ENCODE measurements at regions not wholly inside any gene's neighbourhood (a gene's known extent, or its start where the extent isn't known, plus 50 kb on each side); places are given as distances from the start of the nearest gene placed in this dataset.
A peak's percentile ranks its signal among the peaks of the same experiment; 100 is the strongest.

DNA sequence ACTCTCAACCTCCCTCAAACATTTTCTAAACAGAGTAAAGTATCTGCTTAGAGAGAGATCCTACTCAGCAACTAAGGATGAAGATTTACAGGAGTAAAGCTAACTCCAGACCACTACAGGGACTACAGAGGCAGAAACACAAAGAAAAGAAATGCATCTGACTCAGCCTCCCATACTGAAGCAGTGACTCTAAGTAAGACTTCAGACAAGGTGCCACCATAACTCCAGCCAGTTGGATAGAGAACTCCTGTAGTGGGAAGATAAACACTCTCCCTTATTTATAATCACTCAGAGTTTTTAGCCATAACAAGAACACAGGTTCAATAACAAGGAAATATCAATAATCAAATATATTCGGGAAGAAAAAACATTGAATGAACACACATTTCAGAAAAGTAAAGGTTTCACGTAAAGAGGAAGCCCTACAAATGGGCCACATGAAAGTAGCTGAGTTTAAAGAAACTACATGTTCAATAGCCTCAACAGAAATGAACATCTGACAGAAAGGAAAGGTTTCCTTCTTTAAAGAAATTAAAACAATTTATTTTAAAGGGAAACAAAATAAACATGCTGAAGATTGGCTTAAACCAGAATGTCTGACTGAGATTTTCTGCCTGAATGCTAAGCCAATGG, 519.9 kb downstream of the KCNJ3 start:
- no peak for ATAC-seq

DNA sequence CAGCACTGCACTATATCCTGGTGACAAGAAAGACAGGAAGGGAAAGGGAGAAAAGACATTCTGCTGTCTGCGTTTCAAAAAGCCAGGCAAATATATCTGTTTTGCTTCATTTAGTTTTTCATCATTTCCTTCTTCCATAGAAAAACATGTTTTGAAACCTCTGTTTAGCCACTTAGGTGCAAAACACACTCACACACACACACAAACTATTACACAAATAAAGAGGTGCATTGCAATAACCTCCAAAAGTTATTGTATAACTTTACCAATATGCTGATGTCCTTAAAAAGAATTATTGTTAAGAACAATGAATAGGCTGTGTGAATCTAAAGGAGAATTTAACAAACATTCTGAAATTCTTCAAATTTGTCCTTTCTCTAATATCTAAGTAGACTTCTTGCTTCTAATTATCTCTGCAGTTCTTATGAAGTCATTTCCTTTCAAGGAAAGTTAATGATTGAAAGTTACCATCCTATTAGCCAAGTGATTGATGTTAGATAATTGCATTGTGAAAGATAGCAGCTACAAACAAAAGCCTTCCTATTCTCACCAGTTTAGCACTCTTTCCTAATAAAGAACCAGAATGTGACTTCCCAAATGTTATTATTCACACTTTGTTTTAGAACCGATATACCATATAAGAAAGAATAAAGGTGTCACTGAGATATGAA, 516.7 kb downstream of the KCNJ3 start:
- no peak for DNase-seq (ENCODE audit: low spot score)
- peak; percentile 24 for ATAC-seq

More for the DNA sequence above, 519.9 kb downstream of the KCNJ3 start:
- no peak for DNase-seq (ENCODE audit: low spot score)

DNA sequence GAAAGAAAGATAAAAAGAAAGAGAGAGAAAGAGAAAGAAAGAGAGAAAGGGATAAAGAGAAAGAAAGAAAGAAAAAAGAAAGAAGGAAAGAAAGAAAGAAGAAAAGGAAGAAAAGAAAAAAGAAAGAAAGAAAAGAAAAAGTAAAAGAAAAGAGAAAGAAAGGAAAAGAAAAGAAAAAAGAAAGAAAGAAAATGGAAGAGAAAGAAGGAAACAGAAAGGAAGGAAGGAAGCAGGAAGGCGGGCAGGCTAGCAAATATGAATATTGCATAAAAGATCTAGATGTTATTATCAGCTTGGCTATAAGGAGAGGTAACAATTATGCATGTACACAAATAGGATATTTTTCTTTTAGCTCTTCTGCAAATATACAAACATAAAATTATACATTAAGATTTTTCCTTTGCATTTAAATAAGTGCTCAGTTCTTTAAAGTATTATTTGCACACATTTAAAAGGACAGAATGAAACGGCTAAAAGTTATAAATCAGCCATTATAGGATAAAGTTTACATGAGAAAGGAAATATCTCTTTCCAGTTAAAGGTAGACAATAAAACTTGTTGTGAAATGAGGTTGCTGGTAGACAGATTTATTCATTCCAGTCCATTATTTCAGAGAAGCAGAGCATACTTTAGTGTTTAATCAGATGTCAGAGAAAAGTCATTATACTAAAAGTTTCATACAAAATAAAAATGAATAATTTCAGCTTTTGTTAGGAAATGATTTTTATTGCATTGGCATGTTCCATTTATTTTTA, 511.4 kb downstream of the KCNJ3 start:
- ATAC-seq, result no peak

DNA sequence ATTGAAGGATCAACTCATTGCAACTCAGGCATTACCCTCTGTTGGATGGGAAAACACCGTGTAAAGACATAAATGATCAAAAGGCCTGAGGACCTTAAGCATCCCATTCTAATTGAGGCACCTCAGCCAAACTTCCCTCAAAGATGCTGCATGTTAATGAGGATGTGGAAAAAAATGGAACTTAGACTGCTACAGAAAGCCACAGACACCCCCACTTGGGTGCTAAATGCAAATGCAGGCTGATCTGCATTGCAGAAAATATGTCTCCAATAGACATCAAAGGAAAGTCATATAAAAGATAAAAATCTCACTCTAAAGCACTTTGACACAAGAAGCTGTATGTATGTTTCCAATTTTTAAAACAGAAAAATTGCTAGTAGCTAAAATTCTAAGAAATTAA, 504.7 kb downstream of the KCNJ3 start:
- ATAC-seq, result no peak
- no peak for DNase-seq (ENCODE audit: low spot score)

More for the DNA sequence above, 511.4 kb downstream of the KCNJ3 start:
- no peak for DNase-seq (ENCODE audit: low spot score)

DNA sequence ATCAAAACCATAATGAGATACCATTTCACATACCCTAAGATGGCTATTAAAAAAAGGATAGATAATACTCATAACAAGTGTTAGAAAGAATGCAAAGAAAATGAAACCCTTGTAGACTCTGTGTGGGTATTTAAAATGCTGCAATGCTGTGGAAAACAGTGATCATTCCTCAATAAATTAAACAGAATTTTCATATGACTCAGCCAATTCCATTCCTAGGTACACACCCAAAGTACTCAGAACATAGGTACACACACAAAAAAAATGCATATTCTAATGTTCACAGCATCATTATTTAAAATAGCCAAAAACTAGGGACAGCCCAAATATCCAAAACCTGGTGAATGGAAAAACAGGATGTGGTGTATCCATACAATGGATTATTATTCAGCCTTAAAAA, 502.3 kb downstream of the KCNJ3 start:
- no peak for DNase-seq (ENCODE audit: low spot score)
- ATAC-seq, result no peak

DNA sequence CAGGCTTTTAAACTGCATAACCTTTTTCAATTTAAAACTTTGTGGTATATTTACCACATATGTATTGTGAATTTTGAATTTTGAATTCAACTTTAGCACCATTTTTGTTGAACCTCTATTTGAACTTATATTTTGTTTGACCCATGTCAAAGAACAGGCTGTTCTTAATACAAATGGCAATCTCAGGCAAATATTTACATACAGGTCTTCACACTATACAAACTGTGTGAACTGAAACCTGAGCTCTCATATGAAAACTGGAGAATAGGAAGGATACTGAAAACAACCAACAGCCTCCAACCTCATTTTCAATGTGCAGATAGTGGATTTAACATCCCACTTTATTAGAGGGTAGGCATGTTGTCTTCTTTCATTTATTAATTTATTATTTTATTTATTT, 491.8 kb downstream of the KCNJ3 start:
- ATAC-seq, result no peak
- no peak for DNase-seq (ENCODE audit: low spot score)

DNA sequence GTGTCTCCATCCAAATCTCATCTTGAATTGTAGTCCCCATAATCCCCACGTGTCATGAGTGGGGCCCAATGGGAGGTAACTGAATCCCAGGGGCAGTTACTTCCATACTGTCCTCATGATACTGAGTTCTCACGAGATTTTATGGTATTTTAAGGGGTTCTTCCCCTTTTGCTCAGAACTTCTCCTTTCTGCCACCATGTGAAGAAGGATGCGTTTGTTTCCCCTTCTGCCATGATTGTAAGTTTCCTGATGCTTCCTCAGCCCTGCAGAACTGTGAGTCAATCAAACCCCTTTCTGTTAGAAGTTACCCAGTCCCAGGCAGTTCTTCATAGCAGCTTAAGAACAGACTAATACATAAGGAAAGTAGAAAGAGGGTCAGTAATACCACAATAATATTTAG, 480.4 kb downstream of the KCNJ3 start:
- ATAC-seq (no peak), DNase-seq (ENCODE audit: low spot score) (no peak)

DNA sequence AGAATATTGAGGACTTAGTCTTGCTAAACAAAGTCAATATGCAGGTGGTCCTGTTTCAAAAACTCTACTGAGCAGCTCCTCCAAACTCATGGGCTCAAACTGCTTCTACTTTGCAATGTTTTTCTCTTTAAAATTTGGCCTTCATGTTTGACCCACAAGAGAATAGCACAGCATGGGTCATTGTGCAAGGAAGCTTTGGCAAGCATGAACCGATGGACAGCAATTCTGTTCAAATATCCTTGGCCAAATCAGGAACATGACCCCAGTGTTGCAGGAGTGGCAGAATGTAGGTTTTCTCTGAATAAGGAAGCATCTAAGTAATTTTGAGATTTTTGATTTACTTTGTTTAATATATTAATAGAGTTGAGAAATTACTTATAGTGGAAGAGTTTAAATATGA, 477.9 kb downstream of the KCNJ3 start:
- DNase-seq (ENCODE audit: low spot score) (peak; percentile 52), ATAC-seq (peak; percentile 97)

DNA sequence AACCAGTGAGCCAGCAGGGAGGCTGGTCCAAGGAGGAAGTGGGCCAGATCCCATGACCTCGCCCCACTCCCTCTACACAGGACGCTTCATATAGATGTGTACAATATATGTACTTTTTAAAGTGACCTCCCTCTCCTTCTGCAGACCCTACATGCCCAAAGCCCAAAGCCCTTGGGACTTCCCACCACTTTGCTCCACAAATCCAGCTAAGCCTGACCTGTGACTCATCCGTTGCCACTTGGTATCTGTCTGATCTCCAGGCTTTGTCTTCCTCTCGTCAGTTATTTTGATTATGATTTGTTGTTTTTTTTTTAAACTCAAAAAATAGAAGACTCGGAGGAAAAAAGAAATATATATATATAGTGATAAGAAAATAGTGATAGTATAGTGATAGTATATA, 470.8 kb downstream of the KCNJ3 start:
- ATAC-seq, result no peak

DNA sequence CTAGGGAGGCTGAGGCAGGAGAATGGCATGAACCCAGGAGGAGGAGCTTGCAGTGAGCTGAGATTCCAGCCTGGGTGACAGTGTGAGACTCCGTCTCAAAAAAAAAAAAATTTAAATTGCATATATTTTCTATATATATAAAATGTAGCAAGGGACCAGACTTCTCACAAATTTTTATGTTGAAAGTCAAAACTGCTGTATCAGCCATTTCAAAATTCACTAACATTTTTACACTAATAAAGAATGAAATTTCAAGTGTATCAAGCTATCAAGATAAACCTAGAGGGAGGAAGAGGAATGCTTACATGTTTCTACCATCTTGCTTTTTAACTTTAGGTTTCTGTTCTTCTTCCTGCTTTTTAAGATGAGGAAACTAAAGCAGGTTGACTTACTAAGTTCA, 464.0 kb downstream of the KCNJ3 start:
- ATAC-seq (no peak), DNase-seq (ENCODE audit: low spot score) (no peak)

More for the DNA sequence above, 470.8 kb downstream of the KCNJ3 start:
- DNase-seq (ENCODE audit: low spot score), result no peak

DNA sequence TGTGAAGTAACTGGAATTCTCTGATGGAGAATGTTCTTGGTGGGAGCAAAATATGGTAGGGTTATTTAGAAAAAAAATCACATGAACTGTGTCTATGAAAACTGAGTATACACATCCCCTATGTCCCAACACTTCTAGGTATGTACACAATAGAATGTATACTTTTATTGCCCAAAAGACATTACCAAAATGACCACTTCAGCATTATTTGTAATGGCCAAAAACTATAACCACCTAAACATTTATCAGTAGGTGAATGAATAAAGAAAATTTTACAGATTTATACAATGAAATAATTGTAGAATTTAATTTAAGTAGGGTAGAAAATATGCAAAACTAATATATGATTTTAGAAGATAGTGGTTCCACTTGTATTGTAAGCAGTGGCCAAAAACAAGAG, 462.8 kb downstream of the KCNJ3 start:
- ATAC-seq (no peak), DNase-seq (ENCODE audit: low spot score) (no peak)

DNA sequence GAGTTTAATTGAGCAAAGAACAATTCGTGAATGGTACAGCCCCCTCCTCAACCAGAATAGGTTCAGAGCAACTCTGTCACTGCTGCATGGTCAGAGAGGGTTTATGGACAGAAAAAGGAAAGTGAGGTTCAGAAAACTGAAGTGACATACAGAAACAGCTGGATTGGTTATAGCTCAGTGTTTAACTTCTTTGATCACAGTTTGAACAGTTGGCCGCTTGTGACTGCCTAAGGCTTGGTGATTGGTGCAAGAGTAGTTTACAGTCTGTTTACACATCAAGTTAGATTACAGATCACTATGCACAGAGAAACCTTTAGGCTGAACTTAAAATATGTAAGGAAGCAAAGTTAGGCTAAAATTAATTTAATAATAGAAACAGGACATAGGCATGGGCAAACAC, 459.2 kb downstream of the KCNJ3 start:
- no peak for DNase-seq (ENCODE audit: low spot score)
- ATAC-seq, result no peak

DNA sequence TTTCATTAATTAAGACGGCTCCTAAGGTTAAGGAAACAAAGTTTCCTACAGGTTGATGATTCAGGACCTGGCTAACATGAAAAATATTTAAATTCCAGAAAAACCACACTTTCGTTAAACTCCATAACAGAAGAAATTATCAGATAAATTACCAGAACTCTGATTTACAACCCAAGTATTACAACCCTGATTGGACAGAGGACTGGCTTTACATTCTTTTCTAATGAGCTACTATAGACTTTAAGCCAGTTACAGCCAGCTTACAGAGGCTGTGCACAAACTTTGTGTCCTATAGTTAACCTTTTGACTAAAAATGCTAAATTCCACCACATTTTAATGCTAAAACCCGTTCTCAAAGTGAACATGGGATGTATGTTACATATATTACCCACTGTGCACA, 458.6 kb downstream of the KCNJ3 start:
- no peak for ATAC-seq
- no peak for DNase-seq (ENCODE audit: low spot score)

DNA sequence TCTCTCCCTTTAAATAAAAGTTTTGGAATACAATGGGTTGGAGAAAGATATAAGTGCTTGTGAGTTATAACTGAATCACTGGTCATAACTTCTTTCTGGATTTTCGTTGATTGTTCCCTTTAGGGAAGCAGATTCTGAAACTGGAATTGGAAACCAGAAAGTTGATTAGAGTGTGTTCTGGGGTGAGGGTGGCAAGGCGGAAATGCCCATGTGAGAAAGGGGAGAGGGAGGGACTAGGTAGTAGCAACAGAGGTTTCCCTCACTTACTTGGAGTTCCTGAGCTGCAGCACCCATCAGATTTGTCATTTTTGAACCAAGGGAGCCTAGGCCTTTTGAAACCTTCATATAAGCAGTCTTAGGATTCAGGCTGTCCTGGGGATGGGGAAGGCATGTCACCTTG, 453.4 kb downstream of the KCNJ3 start:
- ATAC-seq, result no peak

DNA sequence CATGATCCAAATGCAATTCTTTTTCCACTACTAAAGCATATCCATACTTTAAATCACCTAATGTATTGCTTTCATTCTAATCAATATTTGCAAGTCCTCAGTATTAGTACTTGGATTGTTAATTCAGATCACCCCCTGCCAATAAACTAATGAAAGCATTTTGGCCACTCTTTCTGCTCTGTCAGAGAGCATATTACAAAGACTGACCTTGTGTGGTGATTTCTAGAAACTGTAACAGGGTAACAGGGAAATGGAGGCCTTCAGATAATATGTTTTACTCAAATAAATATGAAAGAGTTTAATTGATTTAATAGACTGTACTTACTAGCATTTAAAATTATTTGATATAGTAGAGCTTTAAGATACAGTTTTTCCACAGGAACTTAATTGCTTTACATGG, 453.0 kb downstream of the KCNJ3 start:
- no peak for ATAC-seq
- DNase-seq (ENCODE audit: low spot score), result no peak

More for the DNA sequence above, 453.4 kb downstream of the KCNJ3 start:
- DNase-seq (ENCODE audit: low spot score), result no peak

DNA sequence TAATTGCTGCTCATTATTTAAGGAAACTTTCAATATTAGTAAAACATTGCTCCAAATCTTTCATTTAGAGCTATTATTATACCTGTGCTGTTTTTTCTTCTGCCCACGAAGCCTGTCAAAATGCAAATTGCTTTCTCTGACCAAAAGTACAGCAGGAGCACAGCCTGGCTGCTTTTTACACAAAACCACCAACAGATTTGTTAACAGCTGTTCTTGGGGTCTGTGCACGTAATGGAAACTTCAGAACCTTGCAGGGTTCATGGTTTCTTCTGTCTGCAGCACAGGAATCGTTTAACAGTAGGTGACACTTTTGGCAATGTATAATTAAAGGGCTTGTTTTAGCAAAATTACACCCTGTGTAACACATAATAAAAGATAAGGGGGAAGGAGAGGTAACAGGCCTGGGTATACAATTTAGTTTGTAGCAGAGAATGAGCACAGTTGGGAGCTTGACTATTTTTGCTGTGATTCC, 447.3 kb downstream of the KCNJ3 start:
- no peak for DNase-seq (ENCODE audit: low spot score)
- ATAC-seq, result no peak

DNA sequence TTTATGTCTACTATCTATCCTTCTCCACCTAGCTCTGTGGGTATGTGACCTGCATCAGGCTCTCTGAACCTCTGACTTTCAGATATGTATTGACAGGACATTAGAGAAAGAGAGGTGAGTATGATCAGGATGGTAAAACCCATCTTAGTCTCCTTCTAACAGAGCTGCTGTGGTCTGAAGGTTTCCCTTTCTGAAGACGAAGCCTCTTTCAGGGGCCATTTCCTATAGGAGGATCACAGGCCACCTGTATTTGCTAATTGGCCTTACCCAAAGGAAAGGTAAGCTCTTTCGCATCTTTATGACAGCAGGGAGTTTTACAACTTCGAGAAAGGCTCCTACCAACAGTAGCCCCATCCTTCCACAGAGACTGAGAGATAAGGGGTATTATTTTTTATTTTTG, 442.9 kb downstream of the KCNJ3 start:
- ATAC-seq (no peak), DNase-seq (ENCODE audit: low spot score) (no peak)

DNA sequence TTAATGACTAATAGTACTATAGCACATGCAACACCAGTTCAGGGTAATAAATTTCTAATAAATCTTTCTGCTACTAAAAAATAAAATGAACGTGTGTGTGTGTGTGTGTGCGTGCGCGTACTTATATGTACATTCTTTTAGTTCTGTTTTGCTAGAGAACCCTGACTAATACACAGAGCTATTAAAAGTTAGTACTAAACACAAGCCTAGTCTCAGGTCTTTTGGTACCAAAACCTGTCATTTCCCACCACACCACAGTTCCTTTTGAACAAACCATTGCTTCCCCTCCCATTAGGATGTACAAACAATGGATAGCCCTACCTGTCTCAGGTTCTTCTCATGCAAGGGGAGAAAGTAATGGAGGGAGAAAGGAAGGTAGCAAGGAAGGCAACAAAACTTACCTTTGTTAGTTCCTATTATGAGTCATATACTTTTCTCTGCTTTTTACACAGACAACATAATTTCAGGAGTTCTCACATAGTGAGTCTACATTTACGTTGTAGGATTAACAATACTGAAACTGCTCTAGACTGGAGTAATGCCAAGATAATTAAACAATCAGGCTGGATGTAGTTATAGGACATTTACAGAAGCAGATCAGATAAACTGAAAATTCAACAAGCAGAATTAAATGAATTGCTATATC, 427.2 kb downstream of the KCNJ3 start:
- DNase-seq (ENCODE audit: low spot score) (no peak), ATAC-seq (no peak)

DNA sequence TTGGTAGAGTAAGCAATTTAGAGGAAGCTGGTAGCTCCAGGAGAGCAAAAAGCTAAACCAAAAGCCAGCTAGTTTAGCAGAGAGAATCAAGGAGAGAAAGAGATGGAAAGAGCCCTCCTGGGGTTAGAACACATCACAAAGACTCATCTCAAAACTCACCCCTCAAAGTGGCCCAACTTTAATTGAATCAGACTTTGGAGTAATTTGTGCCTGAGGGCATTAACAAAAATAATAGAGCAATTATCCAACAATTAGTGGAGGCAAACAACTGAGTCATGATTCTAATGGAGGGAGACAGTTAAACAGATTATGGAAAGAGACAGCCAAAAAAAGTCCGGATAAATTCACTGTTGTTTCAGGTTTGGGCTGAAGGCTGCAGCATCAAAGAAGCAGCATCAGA, 417.4 kb downstream of the KCNJ3 start:
- no peak for ATAC-seq
- DNase-seq (ENCODE audit: low spot score), result no peak

DNA sequence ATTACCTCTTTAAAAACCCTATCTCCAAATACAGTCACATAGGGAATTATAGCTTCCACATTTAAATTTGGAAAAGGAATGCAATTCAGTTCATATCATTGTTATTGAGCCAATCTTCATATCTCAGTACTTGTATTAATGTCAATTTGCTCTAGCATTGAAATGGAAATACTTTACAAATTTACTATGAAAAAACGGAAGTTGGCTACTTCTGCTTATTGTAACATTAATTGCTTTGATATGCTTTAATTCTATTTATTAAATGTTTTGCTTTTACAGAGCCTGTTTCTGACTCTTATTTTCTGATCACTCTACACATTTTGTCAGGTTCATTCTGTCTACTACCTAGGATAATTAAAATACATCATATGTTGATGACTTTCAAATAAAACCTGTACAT, 412.6 kb downstream of the KCNJ3 start:
- ATAC-seq (no peak), DNase-seq (ENCODE audit: low spot score) (no peak)

DNA sequence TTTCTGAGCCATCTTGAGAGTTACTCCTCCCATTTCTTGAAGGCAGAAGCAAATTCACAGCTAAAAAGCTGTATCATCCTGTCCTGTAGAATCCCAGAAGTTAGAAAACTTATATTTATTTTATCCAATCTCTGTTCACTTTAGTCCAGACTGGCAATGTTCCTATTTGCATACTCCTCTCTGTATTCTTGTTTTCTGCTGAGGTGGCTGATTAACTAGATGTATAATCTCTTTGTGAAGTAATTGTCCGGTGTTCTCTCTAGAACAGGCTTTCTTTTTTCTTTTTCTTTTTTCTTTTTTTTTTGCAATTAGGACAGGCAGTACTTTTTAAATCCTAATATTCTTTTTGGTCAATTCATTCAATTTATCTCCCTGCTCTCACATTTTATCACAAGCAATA, 411.0 kb downstream of the KCNJ3 start:
- ATAC-seq, result no peak
- DNase-seq (ENCODE audit: low spot score), result no peak

DNA sequence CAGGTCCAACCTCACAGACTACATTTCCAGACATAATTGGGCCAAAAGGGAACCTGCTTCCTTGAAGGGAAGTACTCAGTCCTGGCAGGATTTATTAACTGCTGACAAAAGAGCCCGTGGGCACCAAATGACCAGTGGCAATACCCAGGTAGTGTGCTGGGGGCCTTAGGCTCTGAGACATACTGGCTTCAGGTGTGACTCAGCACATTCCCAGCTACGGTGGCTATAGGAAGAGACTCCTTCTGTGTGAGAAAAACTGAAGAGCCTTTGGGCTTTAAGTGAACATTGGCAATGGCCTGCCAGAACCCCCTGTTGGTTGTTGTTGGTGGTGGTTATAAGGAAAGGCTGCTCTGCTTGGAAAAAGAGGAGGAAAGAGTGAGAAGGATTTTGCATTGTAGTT, 401.8 kb downstream of the KCNJ3 start:
- DNase-seq (ENCODE audit: low spot score), result no peak
- no peak for ATAC-seq
